IPS-18a (cell line): ENCODE measurements at regions not wholly inside any gene's neighbourhood (a gene's known extent, or its start where the extent isn't known, plus 50 kb on each side); places are given as distances from the start of the nearest gene placed in this dataset.

Experiments
- H3K27ac ChIP-seq: one replicate; pipeline ENCODE4 v1.5.1; 2013; ENCODE audit warnings: low read length
- H3K27me3 ChIP-seq: one replicate; pipeline ENCODE4 v1.6.1; 2013; ENCODE audit warnings: mild to moderate bottlenecking, low read length; ENCODE audit not compliant: control insufficient read depth, insufficient read depth
- H3K36me3 ChIP-seq: one replicate; pipeline ENCODE4 v1.6.1; 2013; ENCODE audit warnings: low read depth, low read length; ENCODE audit not compliant: control insufficient read depth
- H3K4me1 ChIP-seq: one replicate; pipeline ENCODE4 v1.6.1; 2013; ENCODE audit warnings: low read depth, low read length; ENCODE audit not compliant: control insufficient read depth
- H3K4me3 ChIP-seq: one replicate; pipeline ENCODE4 v1.5.1; 2013; ENCODE audit warnings: low read length
- H3K9ac ChIP-seq: one replicate; pipeline ENCODE4 v1.6.1; 2013; ENCODE audit warnings: mild to moderate bottlenecking, low read length, moderate library complexity
- H3K9me3 ChIP-seq: one replicate; pipeline ENCODE4 v1.6.1; 2013; ENCODE audit warnings: low read depth, low read length; ENCODE audit not compliant: control insufficient read depth

- Histone ChIP-seq H3K27ac (no peak overlapping the region), H3K36me3 (no peaks in the 10 kb centered on the region), H3K9me3 (no peaks in the 10 kb centered on the region), H3K4me1 (peaks cover 47% of the 10 kb centered on the region), H3K9ac (no peak overlapping the region), H3K27me3 (peaks cover 29% of the 10 kb centered on the region), H3K4me3 (no peak overlapping the region)
Measured at GRCh38 chr21:31553461-31553860, 106.0 kb upstream of the SOD1 start.

GRCh38 chr21:31552826-31553225, 106.7 kb upstream of the SOD1 start:
- Histone ChIP-seq H3K36me3 (no peaks in the 10 kb centered on the region), H3K4me3 (no peak overlapping the region), H3K27ac (no peak overlapping the region), H3K4me1 (peaks cover 47% of the 10 kb centered on the region), H3K9ac (no peak overlapping the region), H3K9me3 (no peaks in the 10 kb centered on the region), H3K27me3 (peaks cover 28% of the 10 kb centered on the region)

- Histone ChIP-seq H3K36me3 (no peaks in the 10 kb centered on the region), H3K27me3 (peaks cover 2% of the 10 kb centered on the region), H3K4me1 (peaks cover 45% of the 10 kb centered on the region), H3K9ac (no peak overlapping the region), H3K4me3 (no peak overlapping the region), H3K9me3 (no peaks in the 10 kb centered on the region), H3K27ac (no peak overlapping the region)
Measured at GRCh38 chr21:31550070-31550469, 109.4 kb upstream of the SOD1 start.

GRCh38 chr21:31548688-31549087, 110.8 kb upstream of the SOD1 start:
- Histone ChIP-seq H3K4me1 (peaks cover 32% of the 10 kb centered on the region), H3K4me3 (no peak overlapping the region), H3K9ac (no peak overlapping the region), H3K27ac (no peak overlapping the region), H3K27me3 (no peaks in the 10 kb centered on the region), H3K36me3 (no peaks in the 10 kb centered on the region), H3K9me3 (no peaks in the 10 kb centered on the region)

GRCh38 chr21:31546443-31547170, 112.9 kb upstream of the SOD1 start:
- no peaks in the 10 kb centered on the region for H3K9me3 ChIP-seq
- no peaks in the 10 kb centered on the region for H3K36me3 ChIP-seq
- H3K4me1 ChIP-seq: peaks cover 21% of the 10 kb centered on the region
- no peak overlapping the region for H3K27ac ChIP-seq
- no peak overlapping the region for H3K9ac ChIP-seq
- H3K4me3 ChIP-seq: no peak overlapping the region
- no peaks in the 10 kb centered on the region for H3K27me3 ChIP-seq

GRCh38 chr21:31545036-31545435, 114.5 kb upstream of the SOD1 start:
- no peaks in the 10 kb centered on the region for H3K9me3 ChIP-seq
- H3K27ac ChIP-seq: no peak overlapping the region
- H3K9ac ChIP-seq: no peak overlapping the region
- peaks cover 21% of the 10 kb centered on the region for H3K4me1 ChIP-seq
- no peak overlapping the region for H3K4me3 ChIP-seq
- H3K27me3 ChIP-seq: no peaks in the 10 kb centered on the region
- no peaks in the 10 kb centered on the region for H3K36me3 ChIP-seq

GRCh38 chr21:31543191-31543590, 116.3 kb upstream of the SOD1 start:
- peaks cover 21% of the 10 kb centered on the region for H3K4me1 ChIP-seq
- no peak overlapping the region for H3K4me3 ChIP-seq
- no peak overlapping the region for H3K9ac ChIP-seq
- H3K27ac ChIP-seq: no peak overlapping the region
- H3K9me3 ChIP-seq: no peaks in the 10 kb centered on the region
- H3K36me3 ChIP-seq: no peaks in the 10 kb centered on the region
- H3K27me3 ChIP-seq: no peaks in the 10 kb centered on the region

GRCh38 chr21:31538816-31539215, 120.7 kb upstream of the SOD1 start:
- H3K9me3 ChIP-seq: no peaks in the 10 kb centered on the region
- H3K27ac ChIP-seq: no peak overlapping the region
- H3K4me3 ChIP-seq: no peak overlapping the region
- H3K4me1 ChIP-seq: no peaks in the 10 kb centered on the region
- H3K27me3 ChIP-seq: no peaks in the 10 kb centered on the region
- no peaks in the 10 kb centered on the region for H3K36me3 ChIP-seq
- no peak overlapping the region for H3K9ac ChIP-seq

GRCh38 chr21:31537872-31538576, 121.5 kb upstream of the SOD1 start:
- Histone ChIP-seq H3K9ac (no peak overlapping the region), H3K4me3 (no peak overlapping the region), H3K9me3 (no peaks in the 10 kb centered on the region), H3K27ac (no peak overlapping the region), H3K27me3 (no peaks in the 10 kb centered on the region), H3K36me3 (no peaks in the 10 kb centered on the region), H3K4me1 (no peaks in the 10 kb centered on the region)

GRCh38 chr21:31536138-31536537, 123.4 kb upstream of the SOD1 start:
- H3K27me3 ChIP-seq: no peaks in the 10 kb centered on the region
- no peaks in the 10 kb centered on the region for H3K36me3 ChIP-seq
- no peak overlapping the region for H3K9ac ChIP-seq
- no peaks in the 10 kb centered on the region for H3K4me1 ChIP-seq
- H3K9me3 ChIP-seq: no peaks in the 10 kb centered on the region
- no peak overlapping the region for H3K4me3 ChIP-seq
- H3K27ac ChIP-seq: no peak overlapping the region

- no peaks in the 10 kb centered on the region for H3K9me3 ChIP-seq
- H3K4me1 ChIP-seq: peaks cover 2% of the 10 kb centered on the region
- no peak overlapping the region for H3K4me3 ChIP-seq
- no peak overlapping the region for H3K9ac ChIP-seq
- no peaks in the 10 kb centered on the region for H3K27me3 ChIP-seq
- H3K36me3 ChIP-seq: no peaks in the 10 kb centered on the region
- H3K27ac ChIP-seq: no peak overlapping the region
Measured at GRCh38 chr21:31531967-31532366, 127.5 kb upstream of the SOD1 start.
